ENCODE measurements at regions not wholly inside any gene's neighbourhood (a gene's known extent, or its start where the extent isn't known, plus 50 kb on each side); places are given as distances from the start of the nearest gene placed in this dataset.

- TF ChIP-seq RCOR1 (IDR thresholded peaks at IDR 0.05; ENCODE audit: insufficient replicate concordance, low read length) (no peak), RFX5 (IDR thresholded peaks at IDR 0.05; ENCODE audit: low read depth, low read length) (no peak), ELK1 (IDR thresholded peaks at IDR 0.05; ENCODE audit: borderline replicate concordance, low read depth, low read length) (no peak), BHLHE40 (IDR thresholded peaks at IDR 0.05; ENCODE audit: low read depth, low read length) (no peak), NFE2L2 (IDR thresholded peaks at IDR 0.05; ENCODE audit: low read depth, low read length) (no peak), FOS (IDR thresholded peaks at IDR 0.05; ENCODE audit: low read depth, low read length) (no peak), CTCF (conservative IDR thresholded peaks at IDR 0.05; ENCODE audit: low read depth, low read length) (no peak), CEBPB (IDR thresholded peaks at IDR 0.05; ENCODE audit: low read depth, low read length) (no peak)
- no peak overlapping the region for H3K56ac ChIP-seq (ENCODE audit: extremely low read depth, insufficient read depth, low read length)
Measured at GRCh38 chr7:35546691-35547429, 148.1 kb downstream of the HERPUD2 start.

More at GRCh38 chr7:35546691-35547429, 148.1 kb downstream of the HERPUD2 start:
- POLR2A ChIA-PET (ENCODE audit: unreplicated experiment) = no interaction called here
- Histone ChIP-seq H4K20me1 (ENCODE audit: insufficient read depth, low read length) (no peaks in the 10 kb centered on the region), H4K8ac (ENCODE audit: low read depth in 2 of 2, low read length in 2 of 2) (no peak overlapping the region), H3K4me2 (ENCODE audit: low read depth, low read length) (no peak overlapping the region), H3K18ac (ENCODE audit: low read depth, low read length) (no peak overlapping the region), H2BK20ac (ENCODE audit: low read depth, low read length) (no peak overlapping the region), H3K14ac (replicated peaks; ENCODE audit: low read depth, low read length) (no peak overlapping the region), H2BK5ac (ENCODE audit: low read depth, low read length, poor library complexity, severe bottlenecking) (no peak overlapping the region), H3K4me1 (ENCODE audit: control insufficient read depth, insufficient read depth, low read length) (no peaks in the 10 kb centered on the region), H2AK9ac (replicated peaks; ENCODE audit: low read depth, low read length, poor library complexity) (no peak overlapping the region), H3K79me1 (ENCODE audit: low read depth in 1 of 2, low read length in 2 of 2) (no peaks in the 10 kb centered on the region), H4K91ac (ENCODE audit: insufficient read depth, low read depth, low read length) (no peak overlapping the region), H3K4ac (ENCODE audit: low read depth, low read length) (no peak overlapping the region), H3K9me1 (ENCODE audit: insufficient read depth, low read length) (no peaks in the 10 kb centered on the region), H2BK15ac (ENCODE audit: low read depth, low read length) (no peak overlapping the region), H2AK5ac (ENCODE audit: low read depth, low read length) (no peak overlapping the region), H3K27me3 (ENCODE audit: control insufficient read depth, insufficient read depth, low read length) (peaks cover 46% of the 10 kb centered on the region), H3K23ac (ENCODE audit: low read depth, low read length) (no peak overlapping the region), H4K5ac (ENCODE audit: low read depth, low read length) (no peak overlapping the region), H2BK120ac (ENCODE audit: low read depth, low read length) (no peak overlapping the region), H3K36me3 (ENCODE audit: control insufficient read depth, insufficient read depth, low read length) (no peaks in the 10 kb centered on the region), H3K9ac (ENCODE audit: low read depth, low read length) (no peak overlapping the region), H3K4me3 (ENCODE audit: insufficient read depth, low read depth, low read length) (no peak overlapping the region), H3K9me3 (ENCODE audit: control insufficient read depth, insufficient read depth, low read length) (no peaks in the 10 kb centered on the region), H2AFZ (replicated peaks; ENCODE audit: low read length, poor library complexity) (no peak overlapping the region), H3K27ac (ENCODE audit: insufficient read depth, low read length) (no peak overlapping the region)
- dilution Hi-C loops (cut with HindIII; ENCODE audit: low sequenced_read_pairs, unreplicated experiment) (no loop called here), intact Hi-C loops (cut with micrococcal nuclease) (no loop called here), in situ Hi-C loops (cut with MboI; ENCODE audit: low sequenced_read_pairs) (loop anchor here (25.0 kb wide), 1 partner anchor 485 kb away; no protein-coding TSS in a partner anchor)
- CTCF ChIA-PET = no interaction called here
- BruUV-seq (replicated peaks) = no TSS peak
- no peak for ATAC-seq (ENCODE audit: low read depth)
- WGBS, 2 experiments (ENCODE audit: extremely low coverage in 2 of 2, insufficient read length in 1 of 2) = no CpG with 5 or more reads among the region's 7 CpGs
- no peak for DNase-seq

Measured in IMR-90 (cell line).